Colonic mucosa (tissue), 4 donors: ENCODE measurements at regions not wholly inside any gene's neighbourhood (a gene's known extent, or its start where the extent isn't known, plus 50 kb on each side); places are given as distances from the start of the nearest gene placed in this dataset.

Experiments
- DNase-seq: peaks from one replicate; pipeline ENCODE4 v3.0.0-alpha.2; 2020
- H3K27ac ChIP-seq: fragments of 200-600 bp; one replicate; pipeline ENCODE4 v1.8.0; 2021
- H3K27me3 ChIP-seq: fragments of 200-600 bp; one replicate; pipeline ENCODE4 v1.8.0; 2021
- H3K36me3 ChIP-seq: fragments of 200-600 bp; one replicate; pipeline ENCODE4 v1.8.0; 2021
- H3K4me1 ChIP-seq: fragments of 200-600 bp; one replicate; pipeline ENCODE4 v1.8.0; 2021; ENCODE audit warnings: mild to moderate bottlenecking
- H3K4me3 ChIP-seq: fragments of 200-600 bp; one replicate; pipeline ENCODE4 v1.8.0; 2021
- H3K9ac ChIP-seq, 2 donors: one replicate each; pipeline ENCODE4 v1.7.0; 2013; ENCODE audit warnings: control low read depth in 2 of 2, low read depth in 2 of 2, low read length in 2 of 2
- H3K9me3 ChIP-seq: fragments of 200-600 bp; one replicate; pipeline ENCODE4 v1.8.0; 2021
- intact Hi-C: fragments of 100-400 bp; cut with DNase I; formaldehyde crosslinking; loops from one replicate; pipeline ENCODE4 v1.14.1; 2022
- TF ChIP-seq, protein P1 (sequence below): fragments of 200-600 bp; IDR thresholded peaks from one replicate; pipeline ENCODE4 v1.8.0; 2022; ENCODE audit warnings: antibody characterized with exemption, mild to moderate bottlenecking
- donor health status: healthy.
- donor health status: DM: no; HTN: no; CAD: no.
- donor health status: DM: no; HTN: no; CAD: no.

DNA sequence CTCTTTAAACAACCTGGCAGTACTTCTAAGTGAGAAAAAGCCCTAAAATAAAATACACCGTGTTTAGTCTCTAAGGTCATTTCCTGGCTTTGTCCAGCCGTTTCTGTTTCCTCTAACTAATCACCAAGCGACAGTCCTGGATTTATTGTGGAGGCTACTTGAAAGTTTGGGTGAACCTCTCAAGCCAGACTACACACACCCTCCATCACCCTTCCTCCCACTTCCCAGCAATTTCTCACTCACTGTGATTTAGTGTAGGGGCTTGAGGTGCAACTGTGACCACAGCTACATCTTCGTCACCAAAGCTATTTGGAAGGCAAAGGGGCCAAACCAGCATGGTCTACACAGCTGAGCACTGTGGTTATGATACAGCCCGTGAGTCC lies 240.0 kb upstream of the SLC24A2 start:
- TF ChIP-seq, protein P1, sequence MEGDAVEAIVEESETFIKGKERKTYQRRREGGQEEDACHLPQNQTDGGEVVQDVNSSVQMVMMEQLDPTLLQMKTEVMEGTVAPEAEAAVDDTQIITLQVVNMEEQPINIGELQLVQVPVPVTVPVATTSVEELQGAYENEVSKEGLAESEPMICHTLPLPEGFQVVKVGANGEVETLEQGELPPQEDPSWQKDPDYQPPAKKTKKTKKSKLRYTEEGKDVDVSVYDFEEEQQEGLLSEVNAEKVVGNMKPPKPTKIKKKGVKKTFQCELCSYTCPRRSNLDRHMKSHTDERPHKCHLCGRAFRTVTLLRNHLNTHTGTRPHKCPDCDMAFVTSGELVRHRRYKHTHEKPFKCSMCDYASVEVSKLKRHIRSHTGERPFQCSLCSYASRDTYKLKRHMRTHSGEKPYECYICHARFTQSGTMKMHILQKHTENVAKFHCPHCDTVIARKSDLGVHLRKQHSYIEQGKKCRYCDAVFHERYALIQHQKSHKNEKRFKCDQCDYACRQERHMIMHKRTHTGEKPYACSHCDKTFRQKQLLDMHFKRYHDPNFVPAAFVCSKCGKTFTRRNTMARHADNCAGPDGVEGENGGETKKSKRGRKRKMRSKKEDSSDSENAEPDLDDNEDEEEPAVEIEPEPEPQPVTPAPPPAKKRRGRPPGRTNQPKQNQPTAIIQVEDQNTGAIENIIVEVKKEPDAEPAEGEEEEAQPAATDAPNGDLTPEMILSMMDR, result no peak
- Histone ChIP-seq H3K27me3 (no peaks in the 10 kb centered on the region), H3K4me3 (no peak overlapping the region), H3K27ac (no peak overlapping the region), H3K9ac (no peak overlapping the region), H3K4me1 (no peaks in the 10 kb centered on the region), H3K36me3 (no peaks in the 10 kb centered on the region), H3K9me3 (no peaks in the 10 kb centered on the region)
- no peak for DNase-seq
- intact Hi-C loops, result no loop called here

DNA sequence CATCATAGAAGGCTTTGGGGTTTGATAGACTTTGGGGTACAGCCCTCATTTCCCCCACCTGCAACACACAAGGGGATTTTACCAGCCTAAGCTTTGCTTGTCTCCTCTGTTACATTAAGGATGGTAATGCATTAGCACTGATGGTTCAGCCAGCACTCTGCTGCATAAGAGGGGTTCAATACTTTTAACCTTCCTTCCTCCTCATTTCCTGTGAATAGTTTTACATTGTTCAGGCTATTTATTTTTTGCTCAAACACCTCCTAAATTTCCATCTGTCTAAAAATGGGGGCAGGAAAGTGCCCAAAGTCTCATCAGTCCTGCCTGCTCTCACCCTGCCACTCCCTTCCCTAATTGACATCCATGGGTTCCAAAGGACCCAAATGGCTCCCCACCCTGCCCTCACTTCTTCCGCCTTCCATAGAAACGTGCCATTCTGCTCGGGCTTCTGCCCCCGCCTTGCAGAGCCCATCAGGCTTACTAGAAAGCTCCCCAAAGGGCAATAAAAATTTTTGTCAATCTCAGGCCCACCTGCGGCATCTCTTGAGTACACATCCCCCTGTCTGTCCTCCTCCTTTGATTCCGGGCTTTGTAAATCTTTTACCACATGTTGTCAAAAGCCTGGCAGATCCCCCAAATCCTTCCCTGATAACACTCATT lies 239.5 kb upstream of the SLC24A2 start:
- intact Hi-C loops, result no loop called here
- no peaks in the 10 kb centered on the region for H3K4me1 ChIP-seq
- H3K9me3 ChIP-seq, result no peaks in the 10 kb centered on the region
- no peak overlapping the region for H3K27ac ChIP-seq
- no peaks in the 10 kb centered on the region for H3K36me3 ChIP-seq
- no peak overlapping the region for H3K4me3 ChIP-seq
- H3K9ac ChIP-seq, result no peak overlapping the region
- TF ChIP-seq, protein P1, result no peak
- H3K27me3 ChIP-seq, result no peaks in the 10 kb centered on the region
- no peak for DNase-seq

DNA sequence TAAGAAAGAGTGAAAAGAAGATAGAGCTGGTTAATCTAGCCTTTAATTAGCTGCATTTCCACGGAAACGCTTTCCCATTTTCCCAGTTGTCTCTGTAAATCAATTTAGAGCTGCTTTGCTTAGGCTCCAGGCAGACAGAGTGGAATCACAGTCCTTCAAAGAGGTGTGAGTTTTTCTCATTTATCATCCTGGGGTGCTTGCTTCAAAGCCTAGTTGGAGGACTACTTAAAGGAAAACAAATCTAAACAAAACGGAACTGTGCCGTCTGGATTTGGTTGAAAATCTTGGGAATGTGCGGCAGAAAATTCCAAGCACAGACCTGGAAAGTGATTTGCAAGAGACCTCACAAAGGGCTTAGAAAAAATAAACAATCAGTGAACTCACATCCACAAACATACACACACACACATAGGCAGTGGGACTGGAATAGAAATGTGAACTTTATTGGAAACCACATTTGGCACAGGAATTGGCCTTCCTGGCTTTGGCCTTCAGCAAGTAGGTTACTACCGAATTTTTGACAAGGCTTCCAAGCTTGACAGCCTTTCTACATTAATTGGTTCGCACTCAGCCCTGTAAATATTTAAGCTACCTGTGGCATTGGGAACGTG lies 235.2 kb upstream of the SLC24A2 start:
- no peaks in the 10 kb centered on the region for H3K36me3 ChIP-seq

DNA sequence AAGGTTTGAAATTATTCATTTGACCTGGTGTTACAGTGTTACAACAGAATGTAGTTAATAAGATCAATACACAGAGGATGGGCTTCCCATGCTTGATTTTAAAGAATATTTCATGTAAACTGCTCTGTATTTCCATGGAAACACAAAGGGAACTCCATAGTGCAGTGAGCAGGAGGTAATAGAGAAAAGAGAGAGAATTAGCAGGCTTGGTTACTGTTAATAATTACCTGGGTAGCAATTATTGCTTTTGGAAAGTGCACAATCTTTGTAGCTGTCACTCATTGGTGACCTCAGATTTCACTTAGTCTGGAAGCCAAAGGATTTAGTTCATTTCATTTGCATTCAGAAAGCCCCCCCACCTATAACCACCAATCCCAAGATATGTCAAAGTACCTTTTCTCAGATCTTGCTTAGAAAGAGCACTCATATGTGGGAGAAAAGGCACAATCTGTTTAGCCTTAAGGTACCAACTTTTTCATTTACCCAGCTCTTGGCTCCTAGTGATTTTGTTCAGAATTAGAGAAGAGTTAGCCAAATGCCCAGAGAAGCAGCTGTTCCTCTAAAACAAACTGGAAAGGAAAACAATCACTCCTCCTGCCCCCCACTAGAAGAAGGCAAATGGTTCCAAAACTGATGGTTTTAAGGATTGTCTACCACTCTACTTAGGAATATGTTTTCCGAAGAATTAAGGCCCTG lies 234.5 kb upstream of the SLC24A2 start:
- no peak overlapping the region for H3K4me3 ChIP-seq
- intact Hi-C loops, result no loop called here
- H3K27me3 ChIP-seq, result no peaks in the 10 kb centered on the region
- no peak overlapping the region for H3K9ac ChIP-seq
- H3K36me3 ChIP-seq, result no peaks in the 10 kb centered on the region
- no peak overlapping the region for H3K27ac ChIP-seq
- no peak for DNase-seq
- TF ChIP-seq, protein P1, result no peak
- H3K4me1 ChIP-seq, result no peaks in the 10 kb centered on the region
- no peaks in the 10 kb centered on the region for H3K9me3 ChIP-seq

More for the DNA sequence above, 235.2 kb upstream of the SLC24A2 start:
- Histone ChIP-seq H3K27me3 (no peaks in the 10 kb centered on the region), H3K4me1 (no peaks in the 10 kb centered on the region), H3K4me3 (no peak overlapping the region), H3K9ac (no peak overlapping the region), H3K27ac (no peak overlapping the region), H3K9me3 (no peaks in the 10 kb centered on the region)
- intact Hi-C loops, result no loop called here
- TF ChIP-seq, protein P1, result no peak
- no peak for DNase-seq

DNA sequence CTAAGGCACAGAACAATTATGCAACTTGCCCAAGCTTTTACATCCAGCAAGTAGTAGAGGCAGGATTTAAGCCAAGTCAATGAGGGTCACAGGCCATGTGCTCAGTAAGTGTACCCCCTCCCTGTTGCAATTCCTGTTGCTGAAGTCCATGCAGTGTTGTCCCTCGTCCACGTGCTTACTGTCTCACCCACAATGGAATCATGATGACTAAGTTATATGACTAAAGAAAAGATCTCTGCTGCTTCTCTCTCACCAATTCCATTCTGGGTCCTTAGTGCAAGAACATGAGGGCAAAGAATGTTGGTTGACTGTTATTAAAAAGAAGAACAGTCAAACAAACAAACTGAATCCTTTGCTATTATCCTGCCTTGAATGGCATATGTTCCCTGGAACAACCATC lies 233.6 kb upstream of the SLC24A2 start:
- DNase-seq, result no peak
- TF ChIP-seq, protein P1, result no peak
- Histone ChIP-seq H3K36me3 (no peaks in the 10 kb centered on the region), H3K9ac (no peak overlapping the region), H3K4me1 (no peaks in the 10 kb centered on the region), H3K4me3 (no peak overlapping the region), H3K27me3 (no peaks in the 10 kb centered on the region), H3K9me3 (no peaks in the 10 kb centered on the region), H3K27ac (no peak overlapping the region)
- intact Hi-C loops, result no loop called here
